ENCODE measurements at regions not wholly inside any gene's neighbourhood (a gene's known extent, or its start where the extent isn't known, plus 50 kb on each side); places are given as distances from the start of the nearest gene placed in this dataset.

GRCh38 chr2:39530411-39530866 is 93.4 kb upstream of the MAP4K3 start:
- DNase-seq (ENCODE audit: low read depth), result no peak
- in situ Hi-C loops (cut with HindIII; ENCODE audit: low sequenced_read_pairs), result no loop called here
- TF ChIP-seq CTCF (IDR thresholded peaks at IDR 0.05; ENCODE audit: low read depth, low read length, missing control alignments), result no peak
- no peak overlapping the region for H3K4me3 ChIP-seq (ENCODE audit: low read depth, low read length)

GRCh38 chr2:39531220-39531777 is 94.2 kb upstream of the MAP4K3 start:
- no peak for DNase-seq (ENCODE audit: low read depth)
- in situ Hi-C loops (cut with HindIII; ENCODE audit: low sequenced_read_pairs), result no loop called here
- H3K4me3 ChIP-seq (ENCODE audit: low read depth, low read length), result no peak overlapping the region
- no peak for TF ChIP-seq CTCF (IDR thresholded peaks at IDR 0.05; ENCODE audit: low read depth, low read length, missing control alignments)

- H3K4me3 ChIP-seq (ENCODE audit: low read depth, low read length), result no peak overlapping the region
- TF ChIP-seq CTCF (IDR thresholded peaks at IDR 0.05; ENCODE audit: low read depth, low read length, missing control alignments), result no peak
- in situ Hi-C loops (cut with HindIII; ENCODE audit: low sequenced_read_pairs), result no loop called here
- DNase-seq (ENCODE audit: low read depth), result no peak
Measured at GRCh38 chr2:39532933-39533332, 95.8 kb upstream of the MAP4K3 start.

GRCh38 chr2:39534095-39534711 is 97.1 kb upstream of the MAP4K3 start:
- in situ Hi-C loops (cut with HindIII; ENCODE audit: low sequenced_read_pairs), result no loop called here
- H3K4me3 ChIP-seq (ENCODE audit: low read depth, low read length), result no peak overlapping the region
- TF ChIP-seq CTCF (IDR thresholded peaks at IDR 0.05; ENCODE audit: low read depth, low read length, missing control alignments), result no peak
- no peak for DNase-seq (ENCODE audit: low read depth)

- TF ChIP-seq CTCF (IDR thresholded peaks at IDR 0.05; ENCODE audit: low read depth, low read length, missing control alignments), result no peak
Measured at GRCh38 chr2:39535636-39536185, 98.6 kb upstream of the MAP4K3 start.

GRCh38 chr2:39537150-39537549 is 100.1 kb upstream of the MAP4K3 start:
- in situ Hi-C loops (cut with HindIII; ENCODE audit: low sequenced_read_pairs), result no loop called here

More at GRCh38 chr2:39535636-39536185, 98.6 kb upstream of the MAP4K3 start:
- in situ Hi-C loops (cut with HindIII; ENCODE audit: low sequenced_read_pairs), result no loop called here
- DNase-seq (ENCODE audit: low read depth), result no peak
- no peak overlapping the region for H3K4me3 ChIP-seq (ENCODE audit: low read depth, low read length)

More at GRCh38 chr2:39537150-39537549, 100.1 kb upstream of the MAP4K3 start:
- no peak for DNase-seq (ENCODE audit: low read depth)
- H3K4me3 ChIP-seq (ENCODE audit: low read depth, low read length), result no peak overlapping the region
- TF ChIP-seq CTCF (IDR thresholded peaks at IDR 0.05; ENCODE audit: low read depth, low read length, missing control alignments), result no peak

Measured in astrocyte of the cerebellum (primary cell).